Neural progenitor cell (in vitro differentiated cells): ENCODE measurements at regions not wholly inside any gene's neighbourhood (a gene's known extent, or its start where the extent isn't known, plus 50 kb on each side); places are given as distances from the start of the nearest gene placed in this dataset.

Experiments used
- EZH2 ChIP-seq: fragments of 200-600 bp; sonication (generic); IDR thresholded peaks from 2 replicates; pipeline ENCODE4 v1.6.1; 2017; ENCODE audit warnings: antibody characterized with exemption, mild to moderate bottlenecking, moderate library complexity
- EZH2phosphoT487 ChIP-seq: fragments of 200-600 bp; sonication (generic); IDR thresholded peaks from 2 replicates; pipeline ENCODE4 v1.6.1; 2017; ENCODE audit warnings: antibody characterized with exemption
- TF ChIP-seq, protein P1 (sequence below): fragments of 200-600 bp; sonication (generic); IDR thresholded peaks from 2 replicates; pipeline ENCODE4 v1.5.1; 2017; ENCODE audit warnings: antibody characterized with exemption, mild to moderate bottlenecking

- TF ChIP-seq EZH2phosphoT487 (no peak), EZH2 (no peak)
- TF ChIP-seq, protein P1, sequence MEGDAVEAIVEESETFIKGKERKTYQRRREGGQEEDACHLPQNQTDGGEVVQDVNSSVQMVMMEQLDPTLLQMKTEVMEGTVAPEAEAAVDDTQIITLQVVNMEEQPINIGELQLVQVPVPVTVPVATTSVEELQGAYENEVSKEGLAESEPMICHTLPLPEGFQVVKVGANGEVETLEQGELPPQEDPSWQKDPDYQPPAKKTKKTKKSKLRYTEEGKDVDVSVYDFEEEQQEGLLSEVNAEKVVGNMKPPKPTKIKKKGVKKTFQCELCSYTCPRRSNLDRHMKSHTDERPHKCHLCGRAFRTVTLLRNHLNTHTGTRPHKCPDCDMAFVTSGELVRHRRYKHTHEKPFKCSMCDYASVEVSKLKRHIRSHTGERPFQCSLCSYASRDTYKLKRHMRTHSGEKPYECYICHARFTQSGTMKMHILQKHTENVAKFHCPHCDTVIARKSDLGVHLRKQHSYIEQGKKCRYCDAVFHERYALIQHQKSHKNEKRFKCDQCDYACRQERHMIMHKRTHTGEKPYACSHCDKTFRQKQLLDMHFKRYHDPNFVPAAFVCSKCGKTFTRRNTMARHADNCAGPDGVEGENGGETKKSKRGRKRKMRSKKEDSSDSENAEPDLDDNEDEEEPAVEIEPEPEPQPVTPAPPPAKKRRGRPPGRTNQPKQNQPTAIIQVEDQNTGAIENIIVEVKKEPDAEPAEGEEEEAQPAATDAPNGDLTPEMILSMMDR, result no peak
Measured at GRCh38 chr13:73691891-73692290, 442.3 kb downstream of the KLF12 start.
